Ovary (tissue), 3 donors: ENCODE measurements at regions not wholly inside any gene's neighbourhood (a gene's known extent, or its start where the extent isn't known, plus 50 kb on each side); places are given as distances from the start of the nearest gene placed in this dataset.

Experiments
- CTCF ChIP-seq, 3 donors: fragments of 450-650 bp in 2 of 3; fragments of 200-600 bp in 1 of 3; IDR thresholded peaks; one replicate each; pipeline versions ENCODE4 v1.5.1 to v1.8.0; 2016 to 2022; ENCODE audit warnings: antibody characterized with exemption in 3 of 3, mild to moderate bottlenecking in 1 of 3
- EP300 ChIP-seq: sonication (generic); formaldehyde crosslinking; IDR thresholded peaks from one replicate; pipeline ENCODE4 v1.6.1; 2017; ENCODE audit warnings: antibody characterized with exemption
- donor health status: DM: no; HTN: no; CAD: no.

- no peak for TF ChIP-seq CTCF (IDR thresholded peaks at IDR 0.05)
- TF ChIP-seq EP300: no peak
Observed at GRCh38 chrX:727738-728621, 97.4 kb downstream of the SHOX start.
